Caco-2 (cell line): ENCODE measurements at regions not wholly inside any gene's neighbourhood (a gene's known extent, or its start where the extent isn't known, plus 50 kb on each side); places are given as distances from the start of the nearest gene placed in this dataset.

Source experiments
- BruUV-seq: library from RNA; stranded (reverse); fragments of 400-500 nt; replicated peaks from 2 replicates; lab custom pipeline; 2021; lab: Mats Ljungman, UMichigan
- CTCF ChIA-PET: fragments of 300-600 bp; sonication (Branson Sonifier 250); formaldehyde crosslinking; loops from one replicate; lab custom pipeline; 2022; ENCODE audit warnings: antibody characterized with exemption; lab: Charles Lee
- POLR2A ChIA-PET: fragments of 300-600 bp; sonication (Branson Sonifier 250); formaldehyde crosslinking; loops from one replicate; lab custom pipeline; 2022; ENCODE audit warnings: antibody characterized with exemption; lab: Charles Lee
- DNase-seq, 2 experiments: peaks; one replicate each; pipeline versions ENCODE4 v3.0.0 to v3.0.0-alpha.2; 2020 to 2022
- H3K27me3 ChIP-seq: replicated peaks from 2 replicates; pipeline ENCODE4 v1.6.0; 2011; ENCODE audit warnings: low read length; ENCODE audit not compliant: control insufficient read depth, insufficient read depth
- H3K36me3 ChIP-seq: 2 replicates; pipeline ENCODE4 v1.5.1; 2011; ENCODE audit warnings: low read length; ENCODE audit not compliant: control insufficient read depth, insufficient read depth
- H3K4me1 ChIP-seq: fragments of 250-450 bp; sonication (Bioruptor Pico); 2 replicates; pipeline ENCODE4 v1.5.1; 2020; ENCODE audit warnings: mild to moderate bottlenecking
- H3K4me3 ChIP-seq: 2 replicates; pipeline ENCODE4 v1.5.1; 2011; ENCODE audit warnings: low read depth, mild to moderate bottlenecking, control low read depth, low read length
- H3K9me3 ChIP-seq: fragments of 250-450 bp; sonication (Bioruptor Pico); 2 replicates; pipeline ENCODE4 v1.5.1; 2020; ENCODE audit warnings: mild to moderate bottlenecking, moderate library complexity
- H3K27ac Mint-ChIP-seq: one replicate; pipeline ENCODE4 v1.8.0; 2022; ENCODE audit warnings: mixed read lengths; ENCODE audit not compliant: unreplicated experiment
- H3K27me3 Mint-ChIP-seq: one replicate; pipeline ENCODE4 v1.8.0; 2022; ENCODE audit warnings: mixed read lengths; ENCODE audit not compliant: insufficient read depth, unreplicated experiment
- H3K36me3 Mint-ChIP-seq: one replicate; pipeline ENCODE4 v1.8.0; 2022; ENCODE audit warnings: mild to moderate bottlenecking, mixed read lengths; ENCODE audit not compliant: insufficient read depth, unreplicated experiment
- H3K4me1 Mint-ChIP-seq: one replicate; pipeline ENCODE4 v1.8.0; 2022; ENCODE audit warnings: low read depth, mixed read lengths; ENCODE audit not compliant: unreplicated experiment
- H3K4me3 Mint-ChIP-seq: one replicate; pipeline ENCODE4 v1.8.0; 2022; ENCODE audit warnings: mild to moderate bottlenecking, moderate library complexity, mixed read lengths; ENCODE audit not compliant: unreplicated experiment
- H3K9me3 Mint-ChIP-seq: one replicate; pipeline ENCODE4 v1.8.0; 2022; ENCODE audit warnings: mixed read lengths; ENCODE audit not compliant: unreplicated experiment
- intact Hi-C: fragments of 100-400 bp; cut with micrococcal nuclease; formaldehyde crosslinking; loops from one replicate; pipeline ENCODE4 v1.10.0; 2022; ENCODE audit not compliant: unreplicated experiment
- TF ChIP-seq, protein P1 (sequence below), 2 experiments: fragments of 200-600 bp in 1 of 2; IDR thresholded peaks; 1 replicate in 1 of 2; 2 replicates in 1 of 2; pipeline versions ENCODE4 v1.5.1 to v1.8.0; 2011 to 2022; ENCODE audit warnings: antibody characterized with exemption in 1 of 2, control low read depth in 1 of 2, inconsistent platforms in 1 of 2, low read depth in 1 of 2, low read length in 1 of 2, mild to moderate bottlenecking in 1 of 2, moderate library complexity in 1 of 2; ENCODE audit not compliant: insufficient read depth in 1 of 2, severe bottlenecking in 1 of 2, unreplicated experiment in 1 of 2

GRCh38 chr16:75837681-75838080 is 111.4 kb upstream of the CPHXL start:
- no peaks in the 10 kb centered on the region for H3K27me3 Mint-ChIP-seq
- TF ChIP-seq, protein P1, sequence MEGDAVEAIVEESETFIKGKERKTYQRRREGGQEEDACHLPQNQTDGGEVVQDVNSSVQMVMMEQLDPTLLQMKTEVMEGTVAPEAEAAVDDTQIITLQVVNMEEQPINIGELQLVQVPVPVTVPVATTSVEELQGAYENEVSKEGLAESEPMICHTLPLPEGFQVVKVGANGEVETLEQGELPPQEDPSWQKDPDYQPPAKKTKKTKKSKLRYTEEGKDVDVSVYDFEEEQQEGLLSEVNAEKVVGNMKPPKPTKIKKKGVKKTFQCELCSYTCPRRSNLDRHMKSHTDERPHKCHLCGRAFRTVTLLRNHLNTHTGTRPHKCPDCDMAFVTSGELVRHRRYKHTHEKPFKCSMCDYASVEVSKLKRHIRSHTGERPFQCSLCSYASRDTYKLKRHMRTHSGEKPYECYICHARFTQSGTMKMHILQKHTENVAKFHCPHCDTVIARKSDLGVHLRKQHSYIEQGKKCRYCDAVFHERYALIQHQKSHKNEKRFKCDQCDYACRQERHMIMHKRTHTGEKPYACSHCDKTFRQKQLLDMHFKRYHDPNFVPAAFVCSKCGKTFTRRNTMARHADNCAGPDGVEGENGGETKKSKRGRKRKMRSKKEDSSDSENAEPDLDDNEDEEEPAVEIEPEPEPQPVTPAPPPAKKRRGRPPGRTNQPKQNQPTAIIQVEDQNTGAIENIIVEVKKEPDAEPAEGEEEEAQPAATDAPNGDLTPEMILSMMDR (IDR thresholded peaks at IDR 0.05; ENCODE audit: insufficient read depth in 1 of 2, low read depth in 1 of 2, low read length in 1 of 2, severe bottlenecking in 1 of 2, unreplicated experiment in 1 of 2) = no peak

GRCh38 chr16:75841517-75841916 is 115.2 kb upstream of the CPHXL start:
- H3K4me1 Mint-ChIP-seq = peaks cover 5% of the 10 kb centered on the region
- H3K27ac Mint-ChIP-seq = no peak overlapping the region
- TF ChIP-seq, protein P1 (IDR thresholded peaks at IDR 0.05; ENCODE audit: insufficient read depth in 1 of 2, low read depth in 1 of 2, low read length in 1 of 2, severe bottlenecking in 1 of 2, unreplicated experiment in 1 of 2) = no peak
- intact Hi-C loops = no loop called here
- no peak overlapping the region for H3K4me3 Mint-ChIP-seq
- no peaks in the 10 kb centered on the region for H3K9me3 Mint-ChIP-seq
- no peaks in the 10 kb centered on the region for H3K27me3 ChIP-seq
- H3K36me3 Mint-ChIP-seq = no peaks in the 10 kb centered on the region
- no peaks in the 10 kb centered on the region for H3K27me3 Mint-ChIP-seq
- no peaks in the 10 kb centered on the region for H3K9me3 ChIP-seq
- peaks cover 15% of the 10 kb centered on the region for H3K4me1 ChIP-seq
- no TSS peak for BruUV-seq
- H3K36me3 ChIP-seq = no peaks in the 10 kb centered on the region
- no peak for DNase-seq
- ChIA-PET POLR2A (no interaction called here), CTCF (no interaction called here)
- no peak overlapping the region for H3K4me3 ChIP-seq

More at GRCh38 chr16:75837681-75838080, 111.4 kb upstream of the CPHXL start:
- no TSS peak for BruUV-seq
- H3K27me3 ChIP-seq = no peaks in the 10 kb centered on the region
- POLR2A ChIA-PET = interaction anchor here (0.6 kb wide), 1 partner anchor 322 kb away, joined by 4 read pairs; no protein-coding TSS in a partner anchor
- H3K36me3 ChIP-seq = no peaks in the 10 kb centered on the region
- CTCF ChIA-PET = no interaction called here
- Mint-ChIP-seq H3K4me1 (peaks cover 27% of the 10 kb centered on the region), H3K9me3 (peaks cover 21% of the 10 kb centered on the region), H3K4me3 (no peak overlapping the region), H3K27ac (no peak overlapping the region), H3K36me3 (peaks cover 6% of the 10 kb centered on the region)
- H3K9me3 ChIP-seq = peaks cover 2% of the 10 kb centered on the region; the same call in 1 of the 2 replicates
- DNase-seq = no peak
- intact Hi-C loops = no loop called here
- H3K4me3 ChIP-seq = no peak overlapping the region
- peaks cover 26% of the 10 kb centered on the region for H3K4me1 ChIP-seq

DNA sequence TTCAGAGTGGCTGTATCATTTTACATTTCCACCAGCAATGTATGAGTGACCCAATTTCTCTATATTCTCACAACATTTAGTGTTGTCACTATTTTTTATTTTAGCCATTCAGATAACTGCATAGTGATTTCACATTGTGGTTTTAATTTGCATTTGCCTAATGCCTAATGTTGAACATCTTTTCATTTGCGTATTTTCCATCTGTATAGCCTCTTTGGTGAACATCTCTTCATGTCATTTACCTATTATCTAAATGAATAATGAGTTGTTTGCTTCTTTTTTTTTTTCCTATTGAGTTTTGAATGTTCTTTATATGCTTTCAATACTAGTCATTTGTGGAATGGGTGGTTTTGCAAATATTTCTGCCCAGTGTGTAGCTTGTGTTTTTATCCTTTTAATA is 120.9 kb upstream of the CPHXL start:
- Mint-ChIP-seq H3K36me3 (no peaks in the 10 kb centered on the region), H3K9me3 (peaks cover 10% of the 10 kb centered on the region), H3K4me3 (no peak overlapping the region), H3K27me3 (no peaks in the 10 kb centered on the region), H3K27ac (no peak overlapping the region), H3K4me1 (peaks cover 8% of the 10 kb centered on the region)
- Histone ChIP-seq H3K4me1 (no peaks in the 10 kb centered on the region), H3K27me3 (no peaks in the 10 kb centered on the region), H3K4me3 (no peak overlapping the region), H3K36me3 (no peaks in the 10 kb centered on the region), H3K9me3 (no peaks in the 10 kb centered on the region)
- POLR2A ChIA-PET = no interaction called here
- TF ChIP-seq, protein P1 (IDR thresholded peaks at IDR 0.05; ENCODE audit: insufficient read depth in 1 of 2, low read depth in 1 of 2, low read length in 1 of 2, severe bottlenecking in 1 of 2, unreplicated experiment in 1 of 2) = no peak
- intact Hi-C loops = no loop called here
- no peak for DNase-seq
- no TSS peak for BruUV-seq
- CTCF ChIA-PET = no interaction called here
